Thyroid gland (tissue), 4 donors: ENCODE measurements at regions not wholly inside any gene's neighbourhood (a gene's known extent, or its start where the extent isn't known, plus 50 kb on each side); places are given as distances from the start of the nearest gene placed in this dataset.

Source experiments
- DNase-seq, 2 donors: peaks; one replicate each; pipeline ENCODE4 v3.0.0-alpha.2; 2019
- H3K27ac ChIP-seq, 3 donors: fragments of 200-600 bp; sonication (generic); 1 replicate in 2 of 3; 2 replicates in 1 of 3; pipeline ENCODE4 v1.5.1; 2016 to 2019; ENCODE audit warnings: mild to moderate bottlenecking in 1 of 3, moderate library complexity in 1 of 3
- H3K27me3 ChIP-seq: fragments of 200-600 bp; sonication (generic); one replicate; pipeline ENCODE4 v1.5.1; 2019
- H3K36me3 ChIP-seq, 2 donors: fragments of 200-600 bp; sonication (generic); one replicate each; pipeline ENCODE4 v1.5.1; 2016 to 2019
- H3K4me1 ChIP-seq, 2 donors: fragments of 200-600 bp; sonication (generic); one replicate each; pipeline ENCODE4 v1.5.1; 2017 to 2019
- H3K4me3 ChIP-seq, 3 donors: fragments of 200-600 bp; sonication (generic); replicated peaks in 1 of 3; 1 replicate in 2 of 3; 2 replicates in 1 of 3; pipeline ENCODE4 v1.5.1; 2016; ENCODE audit warnings: mild to moderate bottlenecking in 1 of 3
- H3K9me3 ChIP-seq: fragments of 200-600 bp; sonication (generic); one replicate; pipeline ENCODE4 v1.5.1; 2017
- POLR2A ChIP-seq, 2 donors: fragments of 450-650 bp; IDR thresholded peaks; one replicate each; pipeline ENCODE4 v1.6.1; 2017; ENCODE audit warnings: antibody characterized with exemption in 2 of 2, mild to moderate bottlenecking in 2 of 2, moderate library complexity in 1 of 2
- WGBS, 2 donors: methylation state at CpG; one replicate each; pipeline ENCODE4 v1.1.5; 2017; 5-methylcytosine and 5-hydroxymethylcytosine counted together
- intact Hi-C: fragments of 100-400 bp; cut with DNase I; formaldehyde crosslinking; loops from one replicate; pipeline ENCODE4 v1.15.1; 2023
- TF ChIP-seq, protein P1 (sequence below), 6 experiments: fragments of 200-600 bp in 3 of 6; fragments of 450-650 bp in 3 of 6; sonication (generic) in 3 of 6; IDR thresholded peaks; one replicate each; pipeline ENCODE4 v1.5.1; 2016 to 2019; ENCODE audit warnings: antibody characterized with exemption in 6 of 6, mild to moderate bottlenecking in 2 of 6, inconsistent platforms in 1 of 6, moderate library complexity in 1 of 6

DNA sequence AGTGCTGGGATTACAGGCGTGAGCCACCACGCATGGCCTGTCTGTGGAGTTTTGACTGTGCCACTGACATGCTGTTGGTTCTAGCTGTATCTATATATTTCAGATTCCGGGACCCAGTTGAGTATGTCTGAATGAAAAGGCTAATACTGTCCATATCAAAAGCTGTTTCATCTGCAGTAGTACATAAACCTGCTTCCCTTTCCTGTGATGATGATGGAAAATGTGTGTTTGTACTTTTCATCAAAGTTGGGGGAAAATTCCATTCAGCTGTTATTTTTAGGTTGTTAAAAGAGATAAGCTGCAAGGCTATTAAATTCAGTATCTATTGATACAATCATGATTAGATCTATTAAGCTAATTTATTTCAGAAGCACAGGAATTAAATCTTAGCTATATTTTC lies 237.6 kb upstream of the ADAMTSL1 start:
- 95 to 98% methylated on average over 3 of the region's 3 CpGs for WGBS, 2 donors
- intact Hi-C loops = no loop called here
- no peak for DNase-seq
- no peaks in the 10 kb centered on the region for H3K9me3 ChIP-seq
- H3K27me3 ChIP-seq = no peaks in the 10 kb centered on the region
- TF ChIP-seq POLR2A (IDR thresholded peaks at IDR 0.05) = no peak
- TF ChIP-seq, protein P1, sequence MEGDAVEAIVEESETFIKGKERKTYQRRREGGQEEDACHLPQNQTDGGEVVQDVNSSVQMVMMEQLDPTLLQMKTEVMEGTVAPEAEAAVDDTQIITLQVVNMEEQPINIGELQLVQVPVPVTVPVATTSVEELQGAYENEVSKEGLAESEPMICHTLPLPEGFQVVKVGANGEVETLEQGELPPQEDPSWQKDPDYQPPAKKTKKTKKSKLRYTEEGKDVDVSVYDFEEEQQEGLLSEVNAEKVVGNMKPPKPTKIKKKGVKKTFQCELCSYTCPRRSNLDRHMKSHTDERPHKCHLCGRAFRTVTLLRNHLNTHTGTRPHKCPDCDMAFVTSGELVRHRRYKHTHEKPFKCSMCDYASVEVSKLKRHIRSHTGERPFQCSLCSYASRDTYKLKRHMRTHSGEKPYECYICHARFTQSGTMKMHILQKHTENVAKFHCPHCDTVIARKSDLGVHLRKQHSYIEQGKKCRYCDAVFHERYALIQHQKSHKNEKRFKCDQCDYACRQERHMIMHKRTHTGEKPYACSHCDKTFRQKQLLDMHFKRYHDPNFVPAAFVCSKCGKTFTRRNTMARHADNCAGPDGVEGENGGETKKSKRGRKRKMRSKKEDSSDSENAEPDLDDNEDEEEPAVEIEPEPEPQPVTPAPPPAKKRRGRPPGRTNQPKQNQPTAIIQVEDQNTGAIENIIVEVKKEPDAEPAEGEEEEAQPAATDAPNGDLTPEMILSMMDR (IDR thresholded peaks at IDR 0.05) = no peak
- no peak overlapping the region for H3K4me3 ChIP-seq
- no peaks in the 10 kb centered on the region for H3K4me1 ChIP-seq
- no peak overlapping the region for H3K27ac ChIP-seq
- H3K36me3 ChIP-seq = no peaks in the 10 kb centered on the region

DNA sequence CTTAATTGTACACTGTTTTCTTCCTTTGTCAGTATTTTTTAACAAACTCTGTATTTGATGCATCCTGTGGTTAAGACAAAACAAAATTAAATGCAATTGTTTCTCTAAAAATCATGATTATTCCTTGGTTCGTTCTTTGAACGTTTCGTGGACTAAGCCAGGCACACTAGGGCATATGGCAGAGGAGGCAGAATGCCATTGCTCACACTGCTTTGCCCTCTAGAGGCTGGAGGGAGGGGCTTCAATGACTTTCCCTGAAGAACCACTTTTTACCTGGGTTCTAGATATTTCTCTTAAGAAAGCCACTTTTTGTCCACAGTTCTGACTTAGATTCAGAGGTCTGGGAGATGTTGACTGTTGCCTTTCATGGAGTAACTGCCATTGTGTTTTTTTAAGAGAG lies 236.2 kb upstream of the ADAMTSL1 start:
- H3K36me3 ChIP-seq = no peaks in the 10 kb centered on the region
- DNase-seq = no peak
- H3K9me3 ChIP-seq = no peaks in the 10 kb centered on the region
- WGBS, 2 donors = 84% methylated on average over 3 of the region's 3 CpGs
- H3K27me3 ChIP-seq = no peaks in the 10 kb centered on the region
- TF ChIP-seq, protein P1 (IDR thresholded peaks at IDR 0.05) = no peak
- TF ChIP-seq POLR2A (IDR thresholded peaks at IDR 0.05) = no peak
- intact Hi-C loops = no loop called here
- no peaks in the 10 kb centered on the region for H3K4me1 ChIP-seq
- H3K27ac ChIP-seq = no peak overlapping the region
- H3K4me3 ChIP-seq = no peak overlapping the region

DNA sequence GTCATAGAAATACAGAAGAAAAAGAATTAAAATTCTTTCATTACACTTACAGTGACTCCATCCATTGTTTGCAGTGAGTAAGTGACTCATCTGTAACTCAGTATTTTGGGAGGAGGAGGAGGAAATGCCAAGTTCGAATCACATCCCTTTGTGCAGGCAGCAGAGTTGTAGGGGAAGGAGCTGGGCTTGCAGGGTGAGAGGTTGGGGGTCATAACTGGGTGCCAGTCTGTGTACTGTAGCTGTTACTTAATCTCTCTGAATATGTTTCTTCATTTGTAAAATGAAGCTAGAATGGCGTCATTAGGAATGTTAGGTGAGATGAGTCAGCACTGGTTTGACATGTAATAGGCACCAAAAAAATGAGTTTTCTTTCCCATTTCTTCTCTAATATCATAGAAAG lies 235.7 kb upstream of the ADAMTSL1 start:
- 76 to 83% methylated on average over 2 of the region's 2 CpGs for WGBS, 2 donors
- TF ChIP-seq POLR2A (IDR thresholded peaks at IDR 0.05) = no peak
- TF ChIP-seq, protein P1 (IDR thresholded peaks at IDR 0.05) = no peak

DNA sequence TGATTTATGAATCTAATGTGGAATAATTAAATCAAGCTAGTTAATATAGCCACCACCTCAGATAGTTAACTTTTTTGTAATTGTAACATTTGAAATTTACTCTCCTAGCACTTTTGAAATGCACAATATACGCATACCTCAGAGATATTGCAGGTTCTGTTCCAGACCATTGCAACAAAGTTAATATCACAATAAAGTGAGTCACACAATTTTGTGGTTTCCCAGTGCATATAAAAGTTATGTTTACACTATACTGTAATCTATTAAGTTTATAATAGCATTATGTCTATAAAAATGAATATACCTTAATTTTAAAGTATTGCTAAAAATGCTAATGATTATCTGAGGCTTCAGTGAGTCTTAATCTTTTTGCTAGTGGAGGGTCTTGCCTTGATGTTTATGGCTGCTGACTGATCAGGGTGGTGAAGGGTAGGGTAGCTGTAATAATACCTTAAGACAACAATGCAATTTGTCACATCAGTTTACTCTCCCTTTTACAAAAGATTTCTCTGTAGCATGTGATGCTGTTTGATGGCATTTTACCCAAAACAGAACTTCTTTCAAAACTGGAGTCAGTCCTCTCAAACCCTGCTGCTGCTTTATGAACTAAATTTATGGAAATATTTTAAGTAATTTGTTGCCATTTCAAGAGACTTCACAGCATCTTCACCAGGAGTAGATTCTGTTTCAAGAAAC lies 235.1 kb upstream of the ADAMTSL1 start:
- TF ChIP-seq, protein P1 (IDR thresholded peaks at IDR 0.05) = no peak
- TF ChIP-seq POLR2A (IDR thresholded peaks at IDR 0.05) = no peak
- Histone ChIP-seq H3K27me3 (no peaks in the 10 kb centered on the region), H3K9me3 (no peaks in the 10 kb centered on the region), H3K27ac (no peak overlapping the region), H3K36me3 (no peaks in the 10 kb centered on the region), H3K4me3 (no peak overlapping the region), H3K4me1 (no peaks in the 10 kb centered on the region)
- 94% methylated on average over 1 of the region's 1 CpG for WGBS, 2 donors
- no peak for DNase-seq
- intact Hi-C loops = no loop called here

More for the DNA sequence above, 235.7 kb upstream of the ADAMTSL1 start:
- no peaks in the 10 kb centered on the region for H3K36me3 ChIP-seq
- no peaks in the 10 kb centered on the region for H3K9me3 ChIP-seq
- intact Hi-C loops = no loop called here
- no peaks in the 10 kb centered on the region for H3K4me1 ChIP-seq
- no peak overlapping the region for H3K27ac ChIP-seq
- no peak for DNase-seq
- H3K27me3 ChIP-seq = no peaks in the 10 kb centered on the region
- H3K4me3 ChIP-seq = no peak overlapping the region

DNA sequence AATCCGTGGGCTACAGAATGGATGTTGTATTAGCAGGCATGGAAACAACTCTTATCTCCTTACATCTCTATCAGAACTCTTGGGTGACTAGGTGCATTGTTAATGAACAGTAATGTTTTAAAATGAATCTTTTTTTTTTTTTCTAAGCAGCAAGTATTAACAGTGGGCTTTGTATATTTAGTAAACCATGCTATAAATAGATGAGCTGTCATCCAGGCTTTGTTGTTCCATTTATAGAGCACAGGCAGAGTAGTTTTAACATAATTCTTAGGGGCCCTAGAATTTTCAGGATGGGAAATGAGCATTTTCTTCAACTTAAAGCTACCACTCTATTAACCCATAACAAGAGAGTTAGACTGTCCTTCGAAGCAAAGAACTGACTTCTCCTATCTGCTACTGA lies 233.7 kb upstream of the ADAMTSL1 start:
- WGBS, 2 donors = 39 to 43% methylated on average over 2 of the region's 2 CpGs
- no peaks in the 10 kb centered on the region for H3K36me3 ChIP-seq
- intact Hi-C loops = no loop called here
- H3K4me1 ChIP-seq = no peaks in the 10 kb centered on the region
- no peak for DNase-seq
- H3K27ac ChIP-seq = no peak overlapping the region
- no peak overlapping the region for H3K4me3 ChIP-seq
- H3K27me3 ChIP-seq = no peaks in the 10 kb centered on the region
- H3K9me3 ChIP-seq = no peaks in the 10 kb centered on the region
- TF ChIP-seq, protein P1 (IDR thresholded peaks at IDR 0.05) = no peak
- no peak for TF ChIP-seq POLR2A (IDR thresholded peaks at IDR 0.05)
